ENCODE measurements at regions not wholly inside any gene's neighbourhood (a gene's known extent, or its start where the extent isn't known, plus 50 kb on each side); places are given as distances from the start of the nearest gene placed in this dataset.
"Not testable (repeated sequence)": the region's sequence is repeated elsewhere in the genome, so short reads cannot be mapped to it uniquely, and the experiment has no call there.

GRCh38 chr5:87733897-87734296, 321.2 kb upstream of the CCNH start:
- Mint-ChIP-seq H3K9me3 (no peaks in the 10 kb centered on the region), H3K36me3 (no peaks in the 10 kb centered on the region), H3K27me3 (no peaks in the 10 kb centered on the region), H3K4me1 (ENCODE audit: unreplicated experiment) (no peaks in the 10 kb centered on the region), H3K4me3 (no peak overlapping the region), H3K27ac (no peak overlapping the region)
- no peak for DNase-seq (ENCODE audit: extremely low spot score, unreplicated experiment)
- no peak for TF ChIP-seq CTCF (conservative IDR thresholded peaks at IDR 0.05)

DNA sequence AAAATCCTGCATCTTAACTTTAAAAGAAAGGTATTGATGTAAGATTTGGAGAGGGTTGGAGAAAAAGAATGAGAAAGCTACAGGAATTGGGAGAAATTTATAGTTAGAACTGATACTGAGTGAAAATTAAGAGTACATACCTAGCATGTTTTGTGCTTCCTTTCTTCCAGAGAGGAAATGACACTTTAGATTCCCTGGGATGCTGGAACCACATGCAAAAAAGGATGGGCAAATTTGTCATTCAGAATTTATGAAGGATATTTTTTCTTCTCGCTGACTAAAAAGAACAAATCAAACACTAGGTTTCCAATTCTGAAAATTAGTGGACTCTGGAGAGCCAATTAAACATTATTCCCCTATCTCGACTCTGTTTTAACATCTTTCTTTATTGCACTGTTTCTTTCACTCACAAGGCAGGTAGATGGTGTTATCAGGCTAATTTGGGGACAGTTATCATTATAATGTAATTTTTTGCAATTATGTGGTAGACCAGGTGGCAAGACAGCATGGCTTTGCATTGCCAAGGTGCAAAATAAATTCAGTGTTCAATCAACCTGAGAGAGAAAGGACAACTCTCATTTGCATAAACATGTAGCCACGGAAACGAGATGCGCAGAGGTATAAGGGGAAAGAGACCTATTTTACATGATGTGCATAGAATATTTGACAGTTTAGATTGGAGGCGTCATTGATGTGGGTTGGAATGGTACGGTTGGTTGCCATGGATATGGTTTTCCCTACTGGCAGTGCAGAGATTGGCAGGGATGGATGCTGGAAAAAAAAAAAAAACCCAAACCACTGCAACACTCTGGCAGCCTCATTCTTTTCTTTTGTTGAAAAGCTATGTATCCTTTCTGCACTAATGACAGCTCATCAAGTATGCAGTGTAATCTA, 320.4 kb upstream of the CCNH start:
- H3K27ac Mint-ChIP-seq = no peak overlapping the region
- no peak for TF ChIP-seq CTCF (conservative IDR thresholded peaks at IDR 0.05)
- no peak overlapping the region for H3K4me3 Mint-ChIP-seq
- no peaks in the 10 kb centered on the region for H3K36me3 Mint-ChIP-seq
- H3K27me3 Mint-ChIP-seq = no peaks in the 10 kb centered on the region
- H3K4me1 Mint-ChIP-seq (ENCODE audit: unreplicated experiment) = no peaks in the 10 kb centered on the region
- H3K9me3 Mint-ChIP-seq = no peaks in the 10 kb centered on the region
- no peak for DNase-seq (ENCODE audit: extremely low spot score, unreplicated experiment)

GRCh38 chr5:87729781-87730180, 317.1 kb upstream of the CCNH start:
- no peak overlapping the region for H3K4me3 Mint-ChIP-seq
- TF ChIP-seq CTCF (conservative IDR thresholded peaks at IDR 0.05) = no peak

DNA sequence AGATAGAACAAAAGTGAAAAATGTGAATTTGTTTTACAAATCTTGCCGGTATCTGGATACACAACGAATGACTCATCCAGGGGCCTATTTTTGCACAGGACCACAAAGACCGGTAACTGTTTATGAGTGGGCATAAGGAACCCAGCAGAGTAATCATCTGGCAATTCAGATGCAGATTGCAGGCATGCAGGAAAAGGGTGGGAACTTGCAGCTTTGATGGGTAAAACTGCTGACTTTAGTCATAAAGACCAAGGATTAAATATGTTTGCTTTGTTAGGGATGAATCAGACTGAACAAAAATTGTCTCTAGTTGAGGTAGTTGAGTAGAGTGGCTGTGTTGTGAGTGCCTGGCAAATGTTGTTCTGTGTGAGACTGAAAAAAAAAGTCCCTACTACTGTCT, 309.6 kb upstream of the CCNH start:
- H3K4me3 Mint-ChIP-seq = no peak overlapping the region
- H3K36me3 Mint-ChIP-seq = no peaks in the 10 kb centered on the region
- H3K9me3 Mint-ChIP-seq = peaks cover 5% of the 10 kb centered on the region
- no peaks in the 10 kb centered on the region for H3K4me1 Mint-ChIP-seq (ENCODE audit: unreplicated experiment)
- H3K27me3 Mint-ChIP-seq = no peaks in the 10 kb centered on the region
- DNase-seq (ENCODE audit: extremely low spot score, unreplicated experiment) = no peak
- no peak overlapping the region for H3K27ac Mint-ChIP-seq
- no peak for TF ChIP-seq CTCF (conservative IDR thresholded peaks at IDR 0.05)

More at GRCh38 chr5:87729781-87730180, 317.1 kb upstream of the CCNH start:
- no peak for DNase-seq (ENCODE audit: extremely low spot score, unreplicated experiment)
- no peaks in the 10 kb centered on the region for H3K27me3 Mint-ChIP-seq
- no peaks in the 10 kb centered on the region for H3K9me3 Mint-ChIP-seq
- H3K4me1 Mint-ChIP-seq (ENCODE audit: unreplicated experiment) = no peaks in the 10 kb centered on the region
- H3K27ac Mint-ChIP-seq = no peak overlapping the region
- H3K36me3 Mint-ChIP-seq = no peaks in the 10 kb centered on the region

DNA sequence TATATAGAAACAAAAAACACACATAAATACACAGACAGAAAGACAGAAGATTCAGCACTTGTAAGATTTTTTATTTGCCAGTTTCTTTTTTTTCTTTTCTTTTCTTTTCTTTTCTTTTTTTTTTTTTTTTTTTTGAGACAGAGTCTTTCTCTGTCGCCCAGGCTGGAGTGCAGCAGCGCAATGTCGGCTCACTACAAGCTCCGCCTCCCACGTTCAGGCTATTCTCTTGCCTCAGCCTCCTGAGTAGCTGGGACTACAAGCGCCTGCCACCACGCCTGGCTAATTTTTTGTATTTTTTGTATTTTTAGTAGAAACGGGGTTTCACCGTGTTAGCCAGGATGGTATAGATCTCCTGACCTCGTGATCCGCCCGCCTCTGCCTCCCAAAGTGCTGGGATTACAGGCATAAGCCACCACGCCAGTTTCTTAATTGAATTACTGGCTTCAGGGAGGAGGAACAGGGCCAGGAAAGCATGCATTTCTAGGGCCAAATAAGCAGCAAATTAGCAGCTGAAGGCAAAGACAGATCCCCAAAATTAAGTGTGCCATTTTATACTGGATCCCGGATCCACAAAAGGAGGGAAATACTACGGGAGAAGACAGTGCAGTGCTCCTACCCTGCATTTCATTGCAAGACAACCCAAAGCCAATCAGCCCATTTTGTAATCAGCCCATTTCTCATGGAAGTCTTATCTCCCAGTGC, 305.6 kb upstream of the CCNH start:
- not testable (repeated sequence) for H3K27ac Mint-ChIP-seq; H3K27me3 Mint-ChIP-seq; DNase-seq (ENCODE audit: extremely low spot score, unreplicated experiment); H3K36me3 Mint-ChIP-seq; H3K4me1 Mint-ChIP-seq (ENCODE audit: unreplicated experiment); H3K4me3 Mint-ChIP-seq; H3K9me3 Mint-ChIP-seq

DNA sequence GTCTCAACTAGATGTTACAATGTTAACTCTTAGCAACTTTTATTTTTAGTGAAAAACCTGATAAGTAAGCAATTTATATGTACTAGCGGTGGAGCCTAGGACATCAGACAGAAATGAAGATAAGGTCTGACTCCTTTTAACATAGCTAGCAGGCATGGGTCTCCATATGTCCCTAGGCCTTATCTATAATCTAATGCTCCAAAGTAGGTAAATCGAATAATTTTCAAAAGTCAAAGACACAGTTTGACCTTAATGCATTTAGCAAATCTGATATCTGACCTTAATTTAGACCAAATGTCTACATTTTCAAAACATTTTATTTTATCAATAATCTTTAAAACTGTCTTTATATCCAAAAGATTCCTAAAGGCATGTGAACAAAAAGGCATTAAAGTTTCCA, 305.0 kb upstream of the CCNH start:
- Mint-ChIP-seq H3K9me3 (peaks cover 5% of the 10 kb centered on the region), H3K4me1 (ENCODE audit: unreplicated experiment) (peaks cover 4% of the 10 kb centered on the region), H3K27me3 (no peaks in the 10 kb centered on the region), H3K36me3 (no peaks in the 10 kb centered on the region), H3K4me3 (no peak overlapping the region), H3K27ac (no peak overlapping the region)
- no peak for DNase-seq (ENCODE audit: extremely low spot score, unreplicated experiment)
- TF ChIP-seq CTCF (conservative IDR thresholded peaks at IDR 0.05) = no peak

All from type B pancreatic cell (in vitro differentiated cells).